ENCODE measurements at regions not wholly inside any gene's neighbourhood (a gene's known extent, or its start where the extent isn't known, plus 50 kb on each side); places are given as distances from the start of the nearest gene placed in this dataset.

DNA sequence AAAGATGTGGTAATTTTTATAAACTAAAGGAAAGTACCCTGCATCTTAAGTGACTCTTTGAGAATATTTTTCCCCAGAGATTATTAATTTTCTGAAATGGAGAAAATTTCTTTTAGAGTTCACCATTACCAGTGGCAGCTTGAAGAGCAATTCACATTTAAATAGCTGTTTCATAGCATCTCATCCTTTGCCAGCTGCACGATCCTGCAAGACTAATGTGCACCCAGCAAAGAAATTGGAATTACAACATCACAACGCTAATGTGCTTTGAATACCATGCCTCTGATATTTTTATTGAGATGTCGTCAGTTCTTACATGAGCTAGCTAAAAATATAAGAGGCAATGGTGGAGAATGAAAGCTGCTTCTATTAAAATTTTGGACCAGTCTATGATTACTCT is 423.5 kb downstream of the TAF11L14 start:
- H3K27ac ChIP-seq (replicated peaks), result no peak overlapping the region
- TF ChIP-seq GABPA (IDR thresholded peaks at IDR 0.05; ENCODE audit: low read depth) (no peak), POLR2AphosphoS5 (IDR thresholded peaks at IDR 0.05; ENCODE audit: low read depth) (no peak), SPI1 (IDR thresholded peaks at IDR 0.05; ENCODE audit: borderline replicate concordance, low read depth) (no peak)
- TF ChIP-seq, protein P1, sequence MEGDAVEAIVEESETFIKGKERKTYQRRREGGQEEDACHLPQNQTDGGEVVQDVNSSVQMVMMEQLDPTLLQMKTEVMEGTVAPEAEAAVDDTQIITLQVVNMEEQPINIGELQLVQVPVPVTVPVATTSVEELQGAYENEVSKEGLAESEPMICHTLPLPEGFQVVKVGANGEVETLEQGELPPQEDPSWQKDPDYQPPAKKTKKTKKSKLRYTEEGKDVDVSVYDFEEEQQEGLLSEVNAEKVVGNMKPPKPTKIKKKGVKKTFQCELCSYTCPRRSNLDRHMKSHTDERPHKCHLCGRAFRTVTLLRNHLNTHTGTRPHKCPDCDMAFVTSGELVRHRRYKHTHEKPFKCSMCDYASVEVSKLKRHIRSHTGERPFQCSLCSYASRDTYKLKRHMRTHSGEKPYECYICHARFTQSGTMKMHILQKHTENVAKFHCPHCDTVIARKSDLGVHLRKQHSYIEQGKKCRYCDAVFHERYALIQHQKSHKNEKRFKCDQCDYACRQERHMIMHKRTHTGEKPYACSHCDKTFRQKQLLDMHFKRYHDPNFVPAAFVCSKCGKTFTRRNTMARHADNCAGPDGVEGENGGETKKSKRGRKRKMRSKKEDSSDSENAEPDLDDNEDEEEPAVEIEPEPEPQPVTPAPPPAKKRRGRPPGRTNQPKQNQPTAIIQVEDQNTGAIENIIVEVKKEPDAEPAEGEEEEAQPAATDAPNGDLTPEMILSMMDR (IDR thresholded peaks at IDR 0.05; ENCODE audit: insufficient read depth, low read length), result no peak
- TF ChIP-seq, protein P2, sequence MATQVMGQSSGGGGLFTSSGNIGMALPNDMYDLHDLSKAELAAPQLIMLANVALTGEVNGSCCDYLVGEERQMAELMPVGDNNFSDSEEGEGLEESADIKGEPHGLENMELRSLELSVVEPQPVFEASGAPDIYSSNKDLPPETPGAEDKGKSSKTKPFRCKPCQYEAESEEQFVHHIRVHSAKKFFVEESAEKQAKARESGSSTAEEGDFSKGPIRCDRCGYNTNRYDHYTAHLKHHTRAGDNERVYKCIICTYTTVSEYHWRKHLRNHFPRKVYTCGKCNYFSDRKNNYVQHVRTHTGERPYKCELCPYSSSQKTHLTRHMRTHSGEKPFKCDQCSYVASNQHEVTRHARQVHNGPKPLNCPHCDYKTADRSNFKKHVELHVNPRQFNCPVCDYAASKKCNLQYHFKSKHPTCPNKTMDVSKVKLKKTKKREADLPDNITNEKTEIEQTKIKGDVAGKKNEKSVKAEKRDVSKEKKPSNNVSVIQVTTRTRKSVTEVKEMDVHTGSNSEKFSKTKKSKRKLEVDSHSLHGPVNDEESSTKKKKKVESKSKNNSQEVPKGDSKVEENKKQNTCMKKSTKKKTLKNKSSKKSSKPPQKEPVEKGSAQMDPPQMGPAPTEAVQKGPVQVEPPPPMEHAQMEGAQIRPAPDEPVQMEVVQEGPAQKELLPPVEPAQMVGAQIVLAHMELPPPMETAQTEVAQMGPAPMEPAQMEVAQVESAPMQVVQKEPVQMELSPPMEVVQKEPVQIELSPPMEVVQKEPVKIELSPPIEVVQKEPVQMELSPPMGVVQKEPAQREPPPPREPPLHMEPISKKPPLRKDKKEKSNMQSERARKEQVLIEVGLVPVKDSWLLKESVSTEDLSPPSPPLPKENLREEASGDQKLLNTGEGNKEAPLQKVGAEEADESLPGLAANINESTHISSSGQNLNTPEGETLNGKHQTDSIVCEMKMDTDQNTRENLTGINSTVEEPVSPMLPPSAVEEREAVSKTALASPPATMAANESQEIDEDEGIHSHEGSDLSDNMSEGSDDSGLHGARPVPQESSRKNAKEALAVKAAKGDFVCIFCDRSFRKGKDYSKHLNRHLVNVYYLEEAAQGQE (IDR thresholded peaks at IDR 0.05; ENCODE audit: insufficient replicate concordance, low read depth), result no peak
- no peak for DNase-seq (ENCODE audit: low read depth in 1 of 2, low spot score in 1 of 2)

DNA sequence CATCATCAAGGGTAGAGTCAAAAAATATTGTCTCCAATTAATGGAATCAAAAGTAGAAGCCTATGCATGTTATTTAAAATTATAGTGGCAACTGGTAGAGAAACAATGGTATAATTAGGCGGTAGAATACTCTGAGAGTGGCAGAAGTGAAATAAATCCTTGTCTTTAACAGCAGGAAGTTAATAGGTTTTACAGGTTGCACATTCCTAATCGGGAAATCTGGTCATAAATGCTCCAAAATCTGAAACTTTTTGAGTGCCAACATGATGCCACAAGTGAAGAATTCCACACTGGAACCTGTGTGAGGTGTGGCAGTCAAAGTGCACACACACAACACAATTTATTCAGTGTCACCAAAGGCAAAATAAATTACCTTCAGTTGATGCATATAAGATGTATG is 433.4 kb downstream of the TAF11L14 start:
- no peak for DNase-seq (ENCODE audit: low read depth in 1 of 2, low spot score in 1 of 2)
- Histone ChIP-seq H3K4me3 (replicated peaks; ENCODE audit: insufficient read depth, low read length) (no peak overlapping the region), H3K27me3 (ENCODE audit: insufficient read depth, poor library complexity, severe bottlenecking) (no peaks in the 10 kb centered on the region), H3K27ac (replicated peaks) (no peak overlapping the region)
- TF ChIP-seq, protein P2 (IDR thresholded peaks at IDR 0.05; ENCODE audit: insufficient replicate concordance, low read depth), result no peak
- TF ChIP-seq SPI1 (IDR thresholded peaks at IDR 0.05; ENCODE audit: borderline replicate concordance, low read depth) (no peak), GABPA (IDR thresholded peaks at IDR 0.05; ENCODE audit: low read depth) (no peak), POLR2AphosphoS5 (IDR thresholded peaks at IDR 0.05; ENCODE audit: low read depth) (no peak)
- TF ChIP-seq, protein P1 (IDR thresholded peaks at IDR 0.05; ENCODE audit: insufficient read depth, low read length), result no peak

More for the DNA sequence above, 423.5 kb downstream of the TAF11L14 start:
- Histone ChIP-seq H3K4me3 (replicated peaks; ENCODE audit: insufficient read depth, low read length) (no peak overlapping the region), H3K27me3 (ENCODE audit: insufficient read depth, poor library complexity, severe bottlenecking) (no peaks in the 10 kb centered on the region)

DNA sequence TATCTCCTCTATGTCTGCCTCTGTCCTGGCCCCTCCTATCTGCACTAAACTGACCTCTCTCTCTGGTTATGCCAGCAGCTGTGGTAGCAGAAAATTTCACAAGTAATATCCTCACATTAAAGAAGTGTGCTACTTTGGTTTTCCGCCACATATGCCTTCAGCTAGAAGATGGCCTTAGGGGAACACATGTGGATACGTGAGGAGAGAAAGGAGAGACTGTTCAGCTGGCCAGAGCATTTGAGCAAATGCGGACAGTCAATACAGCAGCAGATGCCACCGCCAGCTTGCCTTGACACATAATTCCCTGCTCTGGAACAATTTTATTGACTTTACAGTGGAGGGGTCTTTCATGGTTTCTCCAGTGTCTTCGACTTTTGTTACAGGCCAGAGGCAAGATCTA is 434.6 kb downstream of the TAF11L14 start:
- DNase-seq (ENCODE audit: low read depth in 1 of 2, low spot score in 1 of 2), result no peak
- no peak overlapping the region for H3K4me3 ChIP-seq (replicated peaks; ENCODE audit: insufficient read depth, low read length)
- no peaks in the 10 kb centered on the region for H3K27me3 ChIP-seq (ENCODE audit: insufficient read depth, poor library complexity, severe bottlenecking)
- no peak overlapping the region for H3K27ac ChIP-seq (replicated peaks)
- TF ChIP-seq, protein P1 (IDR thresholded peaks at IDR 0.05; ENCODE audit: insufficient read depth, low read length), result no peak
- TF ChIP-seq, protein P2 (IDR thresholded peaks at IDR 0.05; ENCODE audit: insufficient replicate concordance, low read depth), result no peak
- TF ChIP-seq POLR2AphosphoS5 (IDR thresholded peaks at IDR 0.05; ENCODE audit: low read depth), result no peak
- no peak for TF ChIP-seq GABPA (IDR thresholded peaks at IDR 0.05; ENCODE audit: low read depth)
- TF ChIP-seq SPI1 (IDR thresholded peaks at IDR 0.05; ENCODE audit: borderline replicate concordance, low read depth), result no peak

All from HL-60 (cell line).